ENCODE measurements at regions not wholly inside any gene's neighbourhood (a gene's known extent, or its start where the extent isn't known, plus 50 kb on each side); places are given as distances from the start of the nearest gene placed in this dataset.

- Histone ChIP-seq H3K9ac (ENCODE audit: low read depth, low read length) (no peak overlapping the region), H3K14ac (replicated peaks; ENCODE audit: low read depth, low read length) (no peak overlapping the region), H4K5ac (ENCODE audit: low read depth, low read length) (no peak overlapping the region), H3K23ac (ENCODE audit: low read depth, low read length) (no peak overlapping the region), H3K27me3 (ENCODE audit: control insufficient read depth, insufficient read depth, low read length) (no peaks in the 10 kb centered on the region), H2AK9ac (replicated peaks; ENCODE audit: low read depth, low read length, poor library complexity) (no peak overlapping the region), H3K36me3 (ENCODE audit: control insufficient read depth, insufficient read depth, low read length) (no peaks in the 10 kb centered on the region), H2BK20ac (ENCODE audit: low read depth, low read length) (no peak overlapping the region), H2BK15ac (ENCODE audit: low read depth, low read length) (no peak overlapping the region), H3K4me3 (ENCODE audit: insufficient read depth, low read depth, low read length) (no peak overlapping the region), H3K9me1 (ENCODE audit: insufficient read depth, low read length) (no peaks in the 10 kb centered on the region), H3K4ac (ENCODE audit: low read depth, low read length) (no peak overlapping the region), H3K4me1 (ENCODE audit: control insufficient read depth, insufficient read depth, low read length) (no peaks in the 10 kb centered on the region), H2BK120ac (ENCODE audit: low read depth, low read length) (no peak overlapping the region), H3K27ac (ENCODE audit: insufficient read depth, low read length) (no peak overlapping the region), H4K20me1 (ENCODE audit: insufficient read depth, low read length) (no peaks in the 10 kb centered on the region), H2AFZ (replicated peaks; ENCODE audit: low read length, poor library complexity) (no peak overlapping the region), H2BK5ac (ENCODE audit: low read depth, low read length, poor library complexity, severe bottlenecking) (no peak overlapping the region), H3K9me3 (ENCODE audit: control insufficient read depth, insufficient read depth, low read length) (peaks cover 28% of the 10 kb centered on the region), H2AK5ac (ENCODE audit: low read depth, low read length) (no peak overlapping the region), H3K18ac (ENCODE audit: low read depth, low read length) (no peak overlapping the region), H4K91ac (ENCODE audit: insufficient read depth, low read depth, low read length) (no peak overlapping the region), H3K4me2 (ENCODE audit: low read depth, low read length) (no peak overlapping the region), H4K8ac (ENCODE audit: low read depth in 2 of 2, low read length in 2 of 2) (no peak overlapping the region), H3K56ac (ENCODE audit: extremely low read depth, insufficient read depth, low read length) (no peak overlapping the region), H3K79me1 (ENCODE audit: low read depth in 1 of 2, low read length in 2 of 2) (no peaks in the 10 kb centered on the region)
- TF ChIP-seq MAFK (IDR thresholded peaks at IDR 0.05; ENCODE audit: low read depth, low read length) = no peak
- no peak for TF ChIP-seq RFX5 (IDR thresholded peaks at IDR 0.05; ENCODE audit: low read depth, low read length)
- ChIA-PET CTCF (no interaction called here), POLR2A (ENCODE audit: unreplicated experiment) (interaction anchor here (0.6 kb wide), 1 partner anchor 12 kb away, joined by 4 read pairs; no protein-coding TSS in a partner anchor)
- intact Hi-C loops (cut with micrococcal nuclease) (no loop called here), dilution Hi-C loops (cut with HindIII; ENCODE audit: low sequenced_read_pairs, unreplicated experiment) (no loop called here), in situ Hi-C loops (cut with MboI; ENCODE audit: low sequenced_read_pairs) (no loop called here)
- ATAC-seq (ENCODE audit: low read depth) (no peak), DNase-seq (no peak)
- no CpG with 5 or more reads among the region's 4 CpGs for WGBS, 2 experiments (ENCODE audit: extremely low coverage in 2 of 2, insufficient read length in 1 of 2)
- BruUV-seq (replicated peaks) = no TSS peak
These were observed 648.9 kb downstream of the VRK1 start for GRCh38 chr14:97446087-97446486.

All from IMR-90 (cell line).